Left lobe of liver (tissue), 2 donors: ENCODE measurements at regions not wholly inside any gene's neighbourhood (a gene's known extent, or its start where the extent isn't known, plus 50 kb on each side); places are given as distances from the start of the nearest gene placed in this dataset.

Experiments
- ATAC-seq: fragments of 200-7000 bp; cut with Tn5 transposase; one replicate; pipeline ENCODE4 v1.9.1; 2020; ENCODE audit warnings: mild to moderate bottlenecking, moderate library complexity
- DNase-seq: peaks from one replicate; pipeline ENCODE4 v3.0.0-alpha.2; 2020; ENCODE audit warnings: low spot score
- donor health status: DM: no; HTN: no; CAD: no; lungs with moderate emphysema.
- donor health status: DM: no; HTN: yes; CAD: no.

- no peak for ATAC-seq
- no peak for DNase-seq
Observed at GRCh38 chr9:117488659-117489058, 73.8 kb upstream of the ASTN2 start.

- ATAC-seq (peak; percentile 95), DNase-seq (peak; percentile 90)
Observed at GRCh38 chr9:117487555-117488175, 72.8 kb upstream of the ASTN2 start.

GRCh38 chr9:117486426-117486825 is 71.6 kb upstream of the ASTN2 start:
- ATAC-seq = no peak

GRCh38 chr9:117485176-117485575 is 70.3 kb upstream of the ASTN2 start:
- DNase-seq (no peak), ATAC-seq (no peak)

More at GRCh38 chr9:117486426-117486825, 71.6 kb upstream of the ASTN2 start:
- DNase-seq = no peak

GRCh38 chr9:117480729-117481128 is 65.9 kb upstream of the ASTN2 start:
- ATAC-seq (no peak), DNase-seq (no peak)

GRCh38 chr9:117480253-117480652 is 65.4 kb upstream of the ASTN2 start:
- DNase-seq (no peak), ATAC-seq (no peak)

GRCh38 chr9:117473293-117473692 is 58.4 kb upstream of the ASTN2 start:
- DNase-seq (no peak), ATAC-seq (no peak)

- DNase-seq (no peak), ATAC-seq (no peak)
Observed at GRCh38 chr9:117470902-117471301, 56.0 kb upstream of the ASTN2 start.

- ATAC-seq (no peak), DNase-seq (no peak)
Observed at GRCh38 chr9:117470455-117470854, 55.6 kb upstream of the ASTN2 start.

- DNase-seq (no peak), ATAC-seq (no peak)
Observed at GRCh38 chr9:117466111-117466510, 51.3 kb upstream of the ASTN2 start.

- ATAC-seq = no peak
- no peak for DNase-seq
Observed at GRCh38 chr9:117465706-117466105, 50.8 kb upstream of the ASTN2 start.

- DNase-seq = no peak
- no peak for ATAC-seq
Observed at GRCh38 chr9:117464941-117465616, 50.2 kb upstream of the ASTN2 start.
